Keratinocyte (primary cell): ENCODE measurements at regions not wholly inside any gene's neighbourhood (a gene's known extent, or its start where the extent isn't known, plus 50 kb on each side); places are given as distances from the start of the nearest gene placed in this dataset.

Source experiments
- EZH2 ChIP-seq: IDR thresholded peaks from one replicate; pipeline ENCODE4 v1.6.1; 2012; ENCODE audit warnings: inconsistent platforms, mild to moderate bottlenecking, low read length, moderate library complexity
- TF ChIP-seq, protein P1 (sequence below), 3 experiments: IDR thresholded peaks in 1 of 3; conservative IDR thresholded peaks in 1 of 3; optimal IDR thresholded peaks in 1 of 3; 2 replicates in 2 of 3; 3 replicates in 1 of 3; pipeline versions ENCODE3 to v1.5.1; 2011; ENCODE audit warnings: low read length in 3 of 3, mild to moderate bottlenecking in 3 of 3, moderate library complexity in 2 of 3, control low read depth in 1 of 3, inconsistent platforms in 1 of 3; ENCODE audit not compliant: insufficient read depth in 2 of 3; ENCODE audit errors: extremely low read depth in 1 of 3

DNA sequence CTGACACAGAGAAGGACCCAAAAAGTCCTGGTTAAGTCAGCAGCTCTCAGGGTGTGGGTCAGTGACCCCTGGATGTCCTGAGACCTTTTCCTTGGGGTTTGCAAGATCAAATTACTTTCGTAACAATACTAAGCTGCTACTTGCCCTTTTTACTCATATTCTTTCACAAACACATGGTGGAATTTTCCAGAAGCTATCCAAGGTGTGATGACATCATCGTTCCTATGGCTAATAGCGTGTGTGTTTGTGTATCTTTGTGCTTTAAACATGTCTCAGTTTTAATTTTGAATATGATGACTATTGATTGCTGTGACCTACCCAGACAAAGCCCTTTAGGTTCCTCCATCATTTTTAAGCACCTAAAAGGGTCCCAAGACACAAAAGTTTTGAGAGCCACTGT lies 176.2 kb downstream of the PHETA1 start:
- no peak for TF ChIP-seq EZH2
- TF ChIP-seq, protein P1, sequence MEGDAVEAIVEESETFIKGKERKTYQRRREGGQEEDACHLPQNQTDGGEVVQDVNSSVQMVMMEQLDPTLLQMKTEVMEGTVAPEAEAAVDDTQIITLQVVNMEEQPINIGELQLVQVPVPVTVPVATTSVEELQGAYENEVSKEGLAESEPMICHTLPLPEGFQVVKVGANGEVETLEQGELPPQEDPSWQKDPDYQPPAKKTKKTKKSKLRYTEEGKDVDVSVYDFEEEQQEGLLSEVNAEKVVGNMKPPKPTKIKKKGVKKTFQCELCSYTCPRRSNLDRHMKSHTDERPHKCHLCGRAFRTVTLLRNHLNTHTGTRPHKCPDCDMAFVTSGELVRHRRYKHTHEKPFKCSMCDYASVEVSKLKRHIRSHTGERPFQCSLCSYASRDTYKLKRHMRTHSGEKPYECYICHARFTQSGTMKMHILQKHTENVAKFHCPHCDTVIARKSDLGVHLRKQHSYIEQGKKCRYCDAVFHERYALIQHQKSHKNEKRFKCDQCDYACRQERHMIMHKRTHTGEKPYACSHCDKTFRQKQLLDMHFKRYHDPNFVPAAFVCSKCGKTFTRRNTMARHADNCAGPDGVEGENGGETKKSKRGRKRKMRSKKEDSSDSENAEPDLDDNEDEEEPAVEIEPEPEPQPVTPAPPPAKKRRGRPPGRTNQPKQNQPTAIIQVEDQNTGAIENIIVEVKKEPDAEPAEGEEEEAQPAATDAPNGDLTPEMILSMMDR (optimal IDR thresholded peaks at IDR 0.05 in 1 of 3, IDR thresholded peaks at IDR 0.05 in 1 of 3, conservative IDR thresholded peaks at IDR 0.05 in 1 of 3; ENCODE audit: extremely low read depth in 1 of 3, insufficient read depth in 2 of 3, low read length in 3 of 3), result no peak
